Mesothelial cell of epicardium (in vitro differentiated cells): ENCODE measurements at regions not wholly inside any gene's neighbourhood (a gene's known extent, or its start where the extent isn't known, plus 50 kb on each side); places are given as distances from the start of the nearest gene placed in this dataset.

Experiments
- DNase-seq, 2 experiments: peaks; one replicate each; pipeline ENCODE4 v3.0.0; 2021; ENCODE audit warnings: low spot score in 2 of 2; ENCODE audit not compliant: unreplicated experiment in 2 of 2
- H3K27ac Mint-ChIP-seq: 2 replicates; pipeline ENCODE4 v1.8.0; 2021; ENCODE audit warnings: mixed read lengths
- H3K27me3 Mint-ChIP-seq: 2 replicates; pipeline ENCODE4 v1.8.0; 2021; ENCODE audit warnings: low read depth, mixed read lengths
- H3K36me3 Mint-ChIP-seq: 2 replicates; pipeline ENCODE4 v1.8.0; 2021; ENCODE audit warnings: mixed read lengths
- H3K4me1 Mint-ChIP-seq: 2 replicates; pipeline ENCODE4 v1.8.0; 2021; ENCODE audit warnings: mixed read lengths
- H3K4me3 Mint-ChIP-seq: 2 replicates; pipeline ENCODE4 v1.8.0; 2021; ENCODE audit warnings: mild to moderate bottlenecking, moderate library complexity, mixed read lengths
- H3K9me3 Mint-ChIP-seq: 2 replicates; pipeline ENCODE4 v1.8.0; 2021; ENCODE audit warnings: mixed read lengths
- CTCF ChIP-seq: fragments of 200-600 bp; sonication (generic); IDR thresholded peaks from one replicate; pipeline ENCODE4 v1.5.0; 2021; ENCODE audit warnings: antibody characterized with exemption; ENCODE audit not compliant: unreplicated experiment

- no peaks in the 10 kb centered on the region for H3K9me3 Mint-ChIP-seq
- no peak overlapping the region for H3K27ac Mint-ChIP-seq
Measured at GRCh38 chr3:106823701-106824100, 553.5 kb upstream of the CCDC54 start.

GRCh38 chr3:106824856-106825255, 552.4 kb upstream of the CCDC54 start:
- no peak for DNase-seq
- H3K9me3 Mint-ChIP-seq: no peaks in the 10 kb centered on the region
- peaks cover 52% of the 10 kb centered on the region for H3K4me1 Mint-ChIP-seq
- no peaks in the 10 kb centered on the region for H3K27me3 Mint-ChIP-seq
- H3K27ac Mint-ChIP-seq: peak overlapping the region; percentile 58
- no peak for TF ChIP-seq CTCF
- H3K4me3 Mint-ChIP-seq: no peak overlapping the region
- H3K36me3 Mint-ChIP-seq: no peaks in the 10 kb centered on the region

More at GRCh38 chr3:106823701-106824100, 553.5 kb upstream of the CCDC54 start:
- Mint-ChIP-seq H3K4me1 (peaks cover 44% of the 10 kb centered on the region), H3K4me3 (no peak overlapping the region), H3K36me3 (no peaks in the 10 kb centered on the region), H3K27me3 (no peaks in the 10 kb centered on the region)
- DNase-seq: no peak
- no peak for TF ChIP-seq CTCF

- Mint-ChIP-seq H3K27ac (peak overlapping the region; percentile 86), H3K36me3 (peaks cover 4% of the 10 kb centered on the region), H3K9me3 (peaks cover 4% of the 10 kb centered on the region), H3K27me3 (no peaks in the 10 kb centered on the region), H3K4me1 (peaks cover 57% of the 10 kb centered on the region), H3K4me3 (no peak overlapping the region)
- DNase-seq: no peak
- TF ChIP-seq CTCF: no peak
Measured at GRCh38 chr3:106825962-106826605, 551.2 kb upstream of the CCDC54 start.

GRCh38 chr3:106826791-106827311, 550.4 kb upstream of the CCDC54 start:
- Mint-ChIP-seq H3K4me3 (no peak overlapping the region), H3K9me3 (peaks cover 10% of the 10 kb centered on the region), H3K27ac (peak overlapping the region; percentile 86), H3K27me3 (no peaks in the 10 kb centered on the region), H3K4me1 (peaks cover 57% of the 10 kb centered on the region), H3K36me3 (peaks cover 8% of the 10 kb centered on the region)
- DNase-seq: no peak
- TF ChIP-seq CTCF: no peak

GRCh38 chr3:106827515-106828213, 549.6 kb upstream of the CCDC54 start:
- peak overlapping the region; percentile 86 for H3K27ac Mint-ChIP-seq
- H3K36me3 Mint-ChIP-seq: peaks cover 16% of the 10 kb centered on the region
- peaks cover 18% of the 10 kb centered on the region for H3K9me3 Mint-ChIP-seq
- DNase-seq: no peak
- H3K4me1 Mint-ChIP-seq: peaks cover 57% of the 10 kb centered on the region
- no peak for TF ChIP-seq CTCF
- no peak overlapping the region for H3K4me3 Mint-ChIP-seq
- H3K27me3 Mint-ChIP-seq: no peaks in the 10 kb centered on the region
